Activated naive CD4-positive, alpha-beta T cell treated with anti-CD3 and anti-CD28 coated beads, Interleukin-2, amount 50 U/mL, for 16 hours (primary cell): ENCODE measurements at regions not wholly inside any gene's neighbourhood (a gene's known extent, or its start where the extent isn't known, plus 50 kb on each side); places are given as distances from the start of the nearest gene placed in this dataset.

Source experiments
- DNase-seq: peaks from one replicate; pipeline ENCODE4 v3.0.0-alpha.2; 2020

GRCh38 chr3:16079519-16079918 is 95.0 kb upstream of the GALNT15 start:
- DNase-seq, result no peak

GRCh38 chr3:16081661-16082060 is 92.8 kb upstream of the GALNT15 start:
- no peak for DNase-seq

GRCh38 chr3:16084887-16085286 is 89.6 kb upstream of the GALNT15 start:
- no peak for DNase-seq

- no peak for DNase-seq
Observed at GRCh38 chr3:16085410-16085809, 89.1 kb upstream of the GALNT15 start.

GRCh38 chr3:16085884-16086608 is 88.4 kb upstream of the GALNT15 start:
- no peak for DNase-seq

GRCh38 chr3:16086690-16087089 is 87.8 kb upstream of the GALNT15 start:
- DNase-seq, result no peak

- DNase-seq, result no peak
Observed at GRCh38 chr3:16088496-16088895, 86.0 kb upstream of the GALNT15 start.

GRCh38 chr3:16089521-16089920 is 85.0 kb upstream of the GALNT15 start:
- DNase-seq, result no peak

GRCh38 chr3:16090024-16090423 is 84.5 kb upstream of the GALNT15 start:
- no peak for DNase-seq

- DNase-seq, result no peak
Observed at GRCh38 chr3:16090706-16091105, 83.8 kb upstream of the GALNT15 start.

GRCh38 chr3:16092923-16093322 is 81.6 kb upstream of the GALNT15 start:
- no peak for DNase-seq

- no peak for DNase-seq
Observed at GRCh38 chr3:16101295-16102186, 72.9 kb upstream of the GALNT15 start.

- DNase-seq, result no peak
Observed at GRCh38 chr3:16102187-16102561, 72.3 kb upstream of the GALNT15 start.

GRCh38 chr3:16102905-16103364 is 71.5 kb upstream of the GALNT15 start:
- no peak for DNase-seq

GRCh38 chr3:16103472-16103871 is 71.0 kb upstream of the GALNT15 start:
- no peak for DNase-seq

- DNase-seq, result no peak
Observed at GRCh38 chr3:16104156-16104555, 70.3 kb upstream of the GALNT15 start.

GRCh38 chr3:16106050-16106449 is 68.4 kb upstream of the GALNT15 start:
- DNase-seq, result no peak

- DNase-seq, result no peak
Observed at GRCh38 chr3:16108424-16108823, 66.1 kb upstream of the GALNT15 start.

- DNase-seq, result no peak
Observed at GRCh38 chr3:16109929-16110328, 64.6 kb upstream of the GALNT15 start.

- DNase-seq, result no peak
Observed at GRCh38 chr3:16112910-16113504, 61.5 kb upstream of the GALNT15 start.

GRCh38 chr3:16113704-16114103 is 60.8 kb upstream of the GALNT15 start:
- no peak for DNase-seq

GRCh38 chr3:16114429-16114828 is 60.1 kb upstream of the GALNT15 start:
- no peak for DNase-seq

GRCh38 chr3:16114930-16115329 is 59.5 kb upstream of the GALNT15 start:
- DNase-seq, result no peak

- DNase-seq, result no peak
Observed at GRCh38 chr3:16118396-16118795, 56.1 kb upstream of the GALNT15 start.
